Motor neuron (in vitro differentiated cells): ENCODE measurements at regions not wholly inside any gene's neighbourhood (a gene's known extent, or its start where the extent isn't known, plus 50 kb on each side); places are given as distances from the start of the nearest gene placed in this dataset.
A peak's percentile ranks its signal among the peaks of the same experiment; 100 is the strongest.

Experiments
- ATAC-seq, 8 experiments: fragments of 200-7000 bp; cut with Tn5 transposase; replicated peaks in 6 of 8; 2 replicates each; pipeline ENCODE4 v1.8.0; 2021; ENCODE audit warnings: mild to moderate bottlenecking in 8 of 8, moderate library complexity in 8 of 8
- H3K27ac ChIP-seq, 2 donors: fragments of 250-450 bp; sonication (Bioruptor Pico); 2 replicates each; pipeline ENCODE4 v1.9.0; 2021; ENCODE audit warnings: antibody characterized with exemption in 2 of 2, mild to moderate bottlenecking in 2 of 2, moderate library complexity in 1 of 2
- H3K4me1 ChIP-seq, 2 donors: fragments of 250-450 bp; sonication (Bioruptor Pico); replicated peaks in 1 of 2; 2 replicates each; pipeline ENCODE4 v1.6.1; 2021; ENCODE audit warnings: antibody characterized with exemption in 2 of 2, mild to moderate bottlenecking in 2 of 2, moderate library complexity in 1 of 2
- H3K4me3 ChIP-seq, 5 donors: fragments of 250-450 bp; sonication (Bioruptor Pico); 2 replicates each; pipeline ENCODE4 v1.9.0; 2021; ENCODE audit warnings: antibody characterized with exemption in 5 of 5, mild to moderate bottlenecking in 5 of 5, moderate library complexity in 4 of 5
- WGBS, 10 experiments: fragments of 450-650 bp; shearing (Covaris generic); methylation state at CpG; one replicate each; pipeline ENCODE4 v1.0.0; 2022; 5-methylcytosine and 5-hydroxymethylcytosine counted together
- in situ Hi-C, 9 experiments: fragments of 400-800 bp; cut with MboI; loops; one replicate each; pipeline ENCODE4 v1.15.0; 2021; ENCODE audit warnings: low sequenced_read_pairs in 9 of 9, low pct_unique_long_range_greater_than_20kb in 2 of 9; ENCODE audit not compliant: unreplicated experiment in 9 of 9

DNA sequence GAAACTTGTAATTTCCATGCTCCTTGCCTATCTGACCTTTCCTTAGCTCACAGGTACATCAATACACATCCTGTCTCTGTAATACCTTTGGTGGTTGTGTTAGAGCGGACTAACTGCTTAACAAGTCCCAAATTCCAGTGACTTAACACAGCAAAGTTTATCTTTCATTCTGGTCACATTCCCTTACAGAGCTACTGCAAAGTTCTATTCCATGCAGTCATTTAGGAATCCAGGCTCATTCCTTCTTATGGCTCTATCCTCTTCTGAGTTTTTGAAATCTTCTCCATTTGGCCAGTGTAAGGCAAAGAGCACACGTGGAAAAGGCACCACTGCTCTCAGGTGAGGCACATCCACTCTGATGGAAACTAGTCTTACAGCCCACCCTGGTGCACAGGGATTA is 238.6 kb upstream of the ANKRD55 start:
- no peak overlapping the region for H3K4me3 ChIP-seq
- in situ Hi-C loops = no loop called here
- 42 to 100% (median 86%) methylated on average over 1 to 2 of the region's 2 CpGs; no CpG with 5 or more reads in 3 of the 10 experiments for WGBS, 10 experiments
- ATAC-seq = no peak
- H3K4me1 ChIP-seq = no peaks in the 10 kb centered on the region
- H3K27ac ChIP-seq = no peak overlapping the region

DNA sequence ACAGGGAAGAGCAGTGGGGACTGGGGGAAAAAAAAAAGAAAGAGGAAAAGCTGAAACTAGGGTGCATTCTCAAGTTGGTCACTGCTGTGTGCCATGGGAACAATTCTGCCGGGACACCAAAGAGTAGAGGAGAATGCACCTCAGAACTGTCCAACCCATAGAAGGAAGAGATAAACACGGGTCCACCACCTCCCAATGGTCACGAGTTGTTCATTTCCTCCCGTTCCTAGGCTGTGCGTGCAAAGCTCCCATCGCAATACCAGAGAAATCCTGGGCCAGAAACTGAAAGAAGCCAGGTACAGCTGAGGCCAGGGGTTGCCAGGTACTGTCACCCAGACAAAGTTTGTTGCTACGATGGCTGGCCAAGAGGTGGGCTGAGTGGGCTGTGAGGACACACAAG is 236.9 kb upstream of the ANKRD55 start:
- Histone ChIP-seq H3K4me1 (peaks cover 0 to 10% of the 10 kb centered on the region in 2 donors), H3K4me3 (no peak overlapping the region), H3K27ac (no peak overlapping the region)
- no peak for ATAC-seq
- in situ Hi-C loops = no loop called here
- 60 to 100% (median 79%) methylated on average over 1 to 7 of the region's 7 CpGs; no CpG with 5 or more reads in 1 of the 10 experiments for WGBS, 10 experiments

DNA sequence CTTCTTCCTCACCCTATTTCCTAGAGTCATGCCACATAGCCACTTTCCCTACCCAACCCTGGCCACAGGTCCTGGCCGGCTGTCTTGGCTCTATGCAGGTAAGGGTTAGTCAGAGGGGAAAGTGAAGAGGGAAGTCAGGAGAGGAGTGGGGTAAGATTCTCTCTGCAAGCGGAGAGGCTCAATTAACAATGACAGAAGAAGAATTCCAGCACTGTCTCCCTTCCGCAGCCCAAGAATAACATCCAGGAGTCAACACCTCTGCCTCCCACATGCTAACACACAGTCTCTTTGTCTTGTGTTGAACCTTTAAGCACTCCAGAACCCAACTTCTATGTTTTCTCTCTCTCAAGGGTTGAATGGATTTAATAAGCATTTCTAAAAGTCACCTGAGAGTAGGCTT is 235.1 kb upstream of the ANKRD55 start:
- ATAC-seq = no peak
- Histone ChIP-seq H3K4me1 (peaks cover 0 to 14% of the 10 kb centered on the region in 2 donors), H3K4me3 (no peak overlapping the region), H3K27ac (no peak overlapping the region)
- in situ Hi-C loops = no loop called here
- WGBS, 10 experiments = 60 to 100% (median 88%) methylated on average over 1 to 3 of the region's 3 CpGs; no CpG with 5 or more reads in 3 of the 10 experiments

DNA sequence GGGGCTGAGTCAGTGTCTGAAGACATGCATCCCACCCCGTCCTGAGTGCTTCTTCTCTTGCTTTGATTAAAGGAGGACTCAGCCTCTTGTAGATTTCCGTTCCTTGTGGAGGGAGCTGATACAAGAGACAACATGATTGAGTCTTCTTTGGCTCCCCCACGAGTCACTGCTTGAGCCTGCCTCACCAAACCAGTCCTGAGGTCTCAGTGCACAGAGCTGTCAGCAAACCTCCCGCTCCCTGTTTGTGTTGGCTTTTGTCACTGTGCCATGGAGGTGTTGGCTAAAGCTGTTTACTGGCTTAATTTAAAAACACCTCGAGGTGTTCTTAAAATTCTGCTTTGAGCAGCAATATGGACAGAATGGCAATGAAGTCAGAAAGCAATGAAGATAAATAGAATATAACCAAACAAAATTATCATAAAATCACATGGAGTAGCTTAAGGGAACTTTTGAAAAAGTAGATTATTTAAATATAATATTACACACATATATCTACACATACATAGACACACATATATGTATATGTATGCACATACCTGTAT is 234.1 kb upstream of the ANKRD55 start:
- ATAC-seq = no peak
- in situ Hi-C loops = no loop called here
- peaks cover 0 to 14% of the 10 kb centered on the region in 2 donors for H3K4me1 ChIP-seq
- no peak overlapping the region for H3K27ac ChIP-seq
- no peak overlapping the region for H3K4me3 ChIP-seq
- WGBS, 10 experiments = 44 to 90% (median 80%) methylated on average over 1 to 5 of the region's 5 CpGs; no CpG with 5 or more reads in 2 of the 10 experiments

DNA sequence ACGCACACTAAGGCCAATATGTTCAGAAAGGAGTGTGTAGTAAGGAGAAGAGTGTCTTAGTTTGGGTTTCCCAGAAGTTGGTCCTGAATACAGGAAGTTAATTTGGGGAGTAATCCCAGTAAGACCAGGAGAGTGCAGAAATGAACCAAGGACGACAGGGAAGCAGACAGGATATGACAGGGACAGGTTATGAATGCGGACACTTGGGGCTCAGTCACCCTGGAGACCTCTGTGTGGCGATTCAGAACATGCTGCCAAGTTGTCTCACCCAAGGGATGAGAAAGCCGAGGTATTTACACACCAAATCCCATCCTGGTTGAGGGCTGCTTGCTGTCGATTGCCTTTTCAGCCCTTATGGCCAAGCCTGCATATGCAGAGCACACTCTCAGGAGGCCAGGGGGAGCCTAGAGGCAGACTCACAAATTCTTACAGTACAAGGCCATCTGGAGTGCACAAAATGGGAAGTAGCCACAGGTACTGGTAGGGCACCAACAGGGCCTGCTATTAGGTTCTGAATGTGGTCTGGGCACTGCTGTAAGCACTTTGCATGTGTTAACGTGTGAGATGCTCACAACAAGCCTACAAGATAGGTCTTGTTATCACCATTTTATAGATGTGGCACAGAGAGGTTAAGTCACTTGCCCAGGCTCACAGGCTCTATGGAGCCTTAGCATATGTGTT is 233.1 kb upstream of the ANKRD55 start:
- 69 to 96% (median 87%) methylated on average over 2 to 5 of the region's 7 CpGs; no CpG with 5 or more reads in 3 of the 10 experiments for WGBS, 10 experiments
- Histone ChIP-seq H3K27ac (no peak overlapping the region), H3K4me3 (no peak overlapping the region), H3K4me1 (peaks cover 0 to 14% of the 10 kb centered on the region in 2 donors)
- peak in 1 of 8 experiments; percentile 12 for ATAC-seq
- in situ Hi-C loops = no loop called here

DNA sequence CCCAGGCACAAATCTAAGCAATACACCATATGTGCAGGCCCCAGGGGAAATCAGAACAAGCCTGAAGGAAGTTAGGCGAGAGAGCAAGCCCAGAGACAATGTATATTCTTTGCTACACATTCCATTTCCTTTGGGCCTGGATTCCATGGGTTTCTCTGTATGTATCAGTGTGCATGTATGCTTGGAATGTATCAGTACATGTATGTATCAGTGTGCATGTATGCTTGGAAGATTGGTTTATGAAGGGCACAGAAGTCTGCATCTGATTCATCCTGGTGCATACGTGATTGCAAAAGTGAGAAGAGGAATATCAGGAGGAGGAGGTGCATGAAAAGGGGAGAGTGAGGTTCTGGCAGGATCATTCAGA is 232.6 kb upstream of the ANKRD55 start:
- in situ Hi-C loops = no loop called here
- WGBS, 10 experiments = 40 to 100% (median 88%) methylated on average over 1 to 2 of the region's 2 CpGs; no CpG with 5 or more reads in 3 of the 10 experiments
- Histone ChIP-seq H3K4me1 (peaks cover 0 to 14% of the 10 kb centered on the region in 2 donors), H3K27ac (no peak overlapping the region), H3K4me3 (no peak overlapping the region)
- ATAC-seq = peak in 1 of 8 experiments; percentile 48

DNA sequence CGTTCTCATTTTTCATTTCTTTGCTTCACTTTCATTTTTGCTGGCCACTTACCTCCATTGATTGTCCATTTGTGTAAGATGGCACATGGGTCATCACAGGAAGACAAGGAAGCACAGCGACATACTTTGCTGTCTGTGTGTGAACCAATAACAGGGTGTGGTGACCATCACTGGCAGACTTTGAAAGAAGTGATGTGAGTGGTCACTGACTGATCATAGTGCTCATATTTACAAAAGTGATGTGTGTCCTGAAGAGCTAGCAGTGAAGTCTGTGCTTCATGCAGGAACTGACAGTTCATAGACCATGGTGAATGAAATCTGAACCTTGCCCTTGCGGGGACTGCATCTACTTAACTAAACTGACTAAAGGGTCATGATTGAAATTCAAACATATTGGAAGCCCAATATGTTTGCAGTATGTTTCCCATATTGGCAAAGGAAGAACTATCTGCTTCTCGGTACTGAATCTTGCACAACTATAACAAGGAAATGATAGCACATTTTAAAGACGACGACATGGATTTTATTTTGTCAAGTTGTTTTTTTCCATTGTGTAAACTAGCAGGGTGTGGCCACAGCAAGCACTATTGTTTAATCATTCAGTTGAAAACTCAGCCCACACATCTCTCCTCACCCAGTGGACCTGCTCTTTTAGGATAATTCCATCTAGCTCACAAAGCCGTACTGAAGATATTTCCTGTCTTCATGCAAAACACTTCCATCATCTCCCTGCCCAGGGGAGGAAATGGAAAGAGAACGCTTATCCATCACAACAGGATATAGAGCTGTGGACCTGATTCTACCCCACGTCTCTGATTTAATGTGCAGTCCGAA is 232.0 kb upstream of the ANKRD55 start:
- peak in 6 of 8 experiments; percentile 44 to 98 (median 86) for ATAC-seq
- in situ Hi-C loops = no loop called here
- H3K27ac ChIP-seq = peak overlapping the region in 1 of 2 donors; percentile 5
- H3K4me1 ChIP-seq = peaks cover 0 to 14% of the 10 kb centered on the region in 2 donors
- WGBS, 10 experiments = 6 to 100% (median 70%) methylated on average over 2 to 8 of the region's 10 CpGs; no CpG with 5 or more reads in 1 of the 10 experiments
- H3K4me3 ChIP-seq = no peak overlapping the region

DNA sequence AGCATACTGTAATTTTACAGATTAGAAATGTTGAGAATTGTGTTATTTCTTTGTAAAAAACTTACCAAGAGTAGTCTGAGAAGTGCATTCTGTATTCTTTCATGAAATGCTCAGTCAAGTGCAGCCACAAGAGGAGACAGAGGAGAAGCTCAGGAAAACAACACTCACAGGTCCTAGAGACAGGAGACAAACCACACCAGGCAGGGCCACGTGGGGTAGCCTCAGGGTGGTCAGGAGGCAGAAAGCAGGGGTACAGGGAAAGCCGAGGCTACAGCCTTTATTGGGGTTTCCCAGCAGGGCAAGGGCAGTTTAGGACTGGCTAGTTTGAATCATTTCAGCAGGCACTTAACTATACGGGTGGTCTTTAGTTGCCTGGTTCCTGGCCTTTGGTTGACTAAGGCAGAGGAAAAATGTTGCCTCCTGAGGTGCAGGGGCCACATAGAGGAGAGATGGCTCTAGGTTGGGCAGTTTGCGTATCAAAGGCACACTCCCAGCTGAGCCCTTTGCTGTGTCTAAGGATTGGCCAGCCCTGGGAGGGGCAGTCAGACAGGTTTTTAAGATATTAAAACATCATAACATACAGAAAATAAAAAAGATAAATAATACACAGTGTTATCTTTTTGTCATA is 230.9 kb upstream of the ANKRD55 start:
- ATAC-seq = no peak
- no peak overlapping the region for H3K27ac ChIP-seq
- H3K4me1 ChIP-seq = peaks cover 0 to 14% of the 10 kb centered on the region in 2 donors

DNA sequence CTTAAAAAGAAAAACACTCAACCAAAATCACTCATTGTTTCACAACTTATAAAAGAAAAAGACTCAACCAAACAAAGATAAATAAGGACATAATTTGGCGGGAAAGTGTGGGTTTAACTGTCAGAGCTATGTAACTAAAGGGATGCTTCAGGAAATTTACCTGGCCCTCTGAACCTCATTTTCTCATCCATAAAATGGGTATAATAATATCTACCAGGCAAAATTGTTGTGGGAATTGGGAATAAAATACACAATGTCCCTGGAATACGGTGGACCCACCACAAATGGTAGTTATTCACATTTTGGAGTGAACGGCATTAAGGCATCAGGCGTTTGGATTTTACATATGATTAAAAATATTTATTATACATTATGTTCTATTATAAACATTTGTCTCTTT is 228.5 kb upstream of the ANKRD55 start:
- Histone ChIP-seq H3K4me1 (peaks cover 0 to 14% of the 10 kb centered on the region in 2 donors), H3K27ac (no peak overlapping the region), H3K4me3 (no peak overlapping the region)
- WGBS, 10 experiments = 74 to 100% (median 93%) methylated on average over 1 to 4 of the region's 4 CpGs; no CpG with 5 or more reads in 1 of the 10 experiments
- no peak for ATAC-seq
- in situ Hi-C loops = no loop called here

More for the DNA sequence above, 230.9 kb upstream of the ANKRD55 start:
- H3K4me3 ChIP-seq = no peak overlapping the region
- WGBS, 10 experiments = 33 to 100% (median 70%) methylated on average over 1 to 3 of the region's 4 CpGs; no CpG with 5 or more reads in 2 of the 10 experiments
- in situ Hi-C loops = no loop called here

DNA sequence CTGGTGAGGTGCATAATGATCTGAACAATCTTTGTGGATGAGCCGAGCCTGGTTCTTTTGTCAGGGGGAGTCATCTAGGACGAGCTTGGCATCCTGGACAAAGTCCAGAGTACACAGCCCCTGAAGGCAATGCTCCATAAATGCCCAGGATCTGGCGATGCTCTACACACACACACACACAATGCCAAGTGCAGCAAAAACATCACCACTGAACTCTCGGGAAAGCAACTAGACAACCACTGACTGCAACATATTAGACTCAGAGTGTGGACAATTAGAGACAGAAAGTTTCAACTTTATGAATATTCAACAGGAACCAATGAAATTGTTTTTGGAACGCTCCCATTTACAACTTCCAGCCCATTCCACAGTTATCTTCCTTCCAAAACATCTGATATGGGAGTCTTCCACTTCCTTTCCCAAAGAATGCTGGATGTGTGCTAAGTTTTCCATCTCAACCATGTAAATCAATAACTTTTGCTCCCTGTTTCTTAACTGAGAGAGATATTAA is 227.6 kb upstream of the ANKRD55 start:
- WGBS, 10 experiments = 8 to 100% (median 75%) methylated on average over 1 to 5 of the region's 5 CpGs; no CpG with 5 or more reads in 1 of the 10 experiments
- Histone ChIP-seq H3K4me3 (no peak overlapping the region), H3K4me1 (peaks cover 0 to 11% of the 10 kb centered on the region in 2 donors), H3K27ac (no peak overlapping the region)
- in situ Hi-C loops = no loop called here
- ATAC-seq = peak in 1 of 8 experiments; percentile 84

DNA sequence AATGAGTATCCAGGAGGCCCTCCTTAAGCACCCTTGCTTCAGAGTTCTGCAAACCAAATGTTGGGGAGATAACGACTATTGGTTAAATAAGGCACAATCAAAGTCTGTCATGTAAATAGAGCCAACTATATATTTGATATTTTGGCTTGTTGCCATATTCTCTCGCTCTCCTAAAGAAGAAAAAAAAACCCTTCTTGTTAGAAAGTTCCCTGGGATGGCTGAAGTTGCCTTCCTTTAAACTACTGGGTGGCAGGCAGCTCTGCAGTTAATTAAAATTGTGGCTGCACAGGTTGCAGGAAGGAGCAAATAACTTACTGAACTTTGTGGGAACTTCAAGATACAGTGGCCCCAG is 227.0 kb upstream of the ANKRD55 start:
- WGBS, 10 experiments = 56 to 86% (median 69%) methylated on average over 1 to 2 of the region's 2 CpGs
- ATAC-seq = no peak
- no peak overlapping the region for H3K27ac ChIP-seq
- H3K4me3 ChIP-seq = no peak overlapping the region
- in situ Hi-C loops = no loop called here
- peaks cover 0 to 5% of the 10 kb centered on the region in 2 donors for H3K4me1 ChIP-seq

DNA sequence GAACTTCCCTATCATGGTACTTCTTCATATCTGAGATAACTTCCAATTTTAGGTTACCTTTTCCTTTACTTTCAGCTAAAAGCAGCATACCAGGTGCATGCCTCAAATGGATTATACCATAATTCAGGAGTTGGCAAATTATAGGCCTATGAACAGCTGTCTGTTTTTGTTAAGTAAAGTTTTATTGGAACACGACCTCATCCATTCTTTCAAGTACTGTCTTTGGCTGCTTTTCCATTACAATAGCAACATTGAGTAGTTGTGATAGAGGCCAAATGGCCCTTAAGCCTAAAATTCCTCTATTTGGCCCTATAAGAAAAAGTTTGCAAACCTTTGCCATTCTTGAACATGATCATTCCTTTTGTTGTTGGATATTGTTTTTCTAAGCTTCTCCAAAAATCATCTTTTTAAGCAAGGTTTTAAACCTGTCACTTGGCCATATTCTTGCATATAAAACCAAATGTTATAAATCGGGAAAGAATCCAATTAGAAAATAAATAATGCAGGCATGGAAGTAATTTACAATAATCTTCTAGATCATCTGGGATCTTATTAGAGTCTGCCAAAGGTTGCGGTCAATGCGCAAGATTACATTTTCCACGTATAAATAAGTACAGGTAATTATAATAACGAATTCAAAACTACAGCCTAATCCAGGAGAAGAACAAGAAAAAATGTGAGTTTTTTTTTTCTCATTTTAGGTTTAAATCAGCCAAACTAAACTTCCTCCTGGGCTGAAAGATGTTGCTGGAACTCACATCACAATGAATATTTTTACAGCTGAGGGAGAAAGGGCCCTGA is 226.5 kb upstream of the ANKRD55 start:
- ATAC-seq = no peak
- WGBS, 10 experiments = 60 to 93% (median 81%) methylated on average over 2 to 6 of the region's 6 CpGs
- in situ Hi-C loops = no loop called here
- Histone ChIP-seq H3K27ac (no peak overlapping the region), H3K4me3 (no peak overlapping the region), H3K4me1 (no peaks in the 10 kb centered on the region)
